A673 (cell line): ENCODE measurements at regions not wholly inside any gene's neighbourhood (a gene's known extent, or its start where the extent isn't known, plus 50 kb on each side); places are given as distances from the start of the nearest gene placed in this dataset.

ENCODE experiments used
- CTCF ChIP-seq: fragments of 300-800, 200-600 bp; sonication (generic); conservative IDR thresholded peaks from 2 replicates; pipeline ENCODE4 v1.5.1; 2017; ENCODE audit warnings: low read depth, mild to moderate bottlenecking, antibody characterized with exemption, low read length, moderate library complexity, mixed read lengths
- EZH2 ChIP-seq: fragments of 200-600 bp; sonication (generic); IDR thresholded peaks from 2 replicates; pipeline ENCODE4 v1.6.1; 2017; ENCODE audit warnings: borderline replicate concordance, low read depth, mild to moderate bottlenecking, mixed read lengths, antibody characterized with exemption, low read length; ENCODE audit not compliant: poor library complexity, severe bottlenecking

GRCh38 chr2:2683606-2684224 lies 352.6 kb upstream of the MYT1L start:
- TF ChIP-seq CTCF (no peak), EZH2 (no peak)
